ENCODE measurements at regions not wholly inside any gene's neighbourhood (a gene's known extent, or its start where the extent isn't known, plus 50 kb on each side); places are given as distances from the start of the nearest gene placed in this dataset.

DNA sequence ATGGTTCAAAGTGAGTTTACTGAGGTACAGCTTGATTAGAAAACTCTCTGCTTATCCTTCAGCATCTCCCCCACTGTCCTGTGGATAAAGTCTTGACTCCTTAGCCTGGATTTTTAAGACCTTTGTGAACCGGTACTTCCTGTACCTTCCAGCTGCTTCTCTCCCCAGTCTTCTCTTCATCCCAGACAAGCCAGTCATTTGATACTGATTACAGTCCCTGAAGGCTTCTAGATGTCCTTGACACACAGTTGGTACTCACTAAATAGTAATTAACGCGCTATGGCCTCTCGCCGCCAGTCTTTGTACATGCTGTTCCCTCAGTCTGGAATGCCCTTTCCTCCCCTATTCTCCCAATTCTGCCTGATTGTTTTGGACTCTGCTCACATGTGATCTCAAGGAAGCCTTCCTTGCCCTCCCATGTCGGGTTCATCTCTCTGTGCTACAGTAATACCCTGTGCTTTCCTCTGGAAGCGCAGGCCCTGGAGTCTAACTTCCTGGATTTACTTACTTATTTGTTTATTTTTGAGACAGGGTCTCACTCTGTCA lies 50.6 kb upstream of the PTGR2 start:
- TF ChIP-seq, protein P1, sequence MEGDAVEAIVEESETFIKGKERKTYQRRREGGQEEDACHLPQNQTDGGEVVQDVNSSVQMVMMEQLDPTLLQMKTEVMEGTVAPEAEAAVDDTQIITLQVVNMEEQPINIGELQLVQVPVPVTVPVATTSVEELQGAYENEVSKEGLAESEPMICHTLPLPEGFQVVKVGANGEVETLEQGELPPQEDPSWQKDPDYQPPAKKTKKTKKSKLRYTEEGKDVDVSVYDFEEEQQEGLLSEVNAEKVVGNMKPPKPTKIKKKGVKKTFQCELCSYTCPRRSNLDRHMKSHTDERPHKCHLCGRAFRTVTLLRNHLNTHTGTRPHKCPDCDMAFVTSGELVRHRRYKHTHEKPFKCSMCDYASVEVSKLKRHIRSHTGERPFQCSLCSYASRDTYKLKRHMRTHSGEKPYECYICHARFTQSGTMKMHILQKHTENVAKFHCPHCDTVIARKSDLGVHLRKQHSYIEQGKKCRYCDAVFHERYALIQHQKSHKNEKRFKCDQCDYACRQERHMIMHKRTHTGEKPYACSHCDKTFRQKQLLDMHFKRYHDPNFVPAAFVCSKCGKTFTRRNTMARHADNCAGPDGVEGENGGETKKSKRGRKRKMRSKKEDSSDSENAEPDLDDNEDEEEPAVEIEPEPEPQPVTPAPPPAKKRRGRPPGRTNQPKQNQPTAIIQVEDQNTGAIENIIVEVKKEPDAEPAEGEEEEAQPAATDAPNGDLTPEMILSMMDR (conservative IDR thresholded peaks at IDR 0.05 in 1 of 2, IDR thresholded peaks at IDR 0.05 in 1 of 2; ENCODE audit: extremely low read depth in 1 of 2, insufficient read depth in 1 of 2, low read depth in 1 of 2, low read length in 2 of 2): no peak
- no peak for TF ChIP-seq EZH2 (IDR thresholded peaks at IDR 0.05; ENCODE audit: borderline replicate concordance, low read length)

All from mammary epithelial cell (primary cell).